HEK293T (cell line): ENCODE measurements at regions not wholly inside any gene's neighbourhood (a gene's known extent, or its start where the extent isn't known, plus 50 kb on each side); places are given as distances from the start of the nearest gene placed in this dataset.

Experiments used
- BHLHE40 ChIP-seq: fragments of 450-650 bp; IDR thresholded peaks from 2 replicates; pipeline ENCODE4 v1.6.1; 2016; ENCODE audit warnings: mild to moderate bottlenecking, moderate library complexity, borderline replicate concordance
- CTBP1 ChIP-seq: fragments of 450-650 bp; IDR thresholded peaks from 2 replicates; pipeline ENCODE4 v1.6.1; 2016; ENCODE audit warnings: borderline replicate concordance
- ELF4 ChIP-seq: fragments of 450-650 bp; IDR thresholded peaks from 2 replicates; pipeline ENCODE4 v1.6.1; 2017; ENCODE audit warnings: antibody characterized with exemption
- FOXA1 ChIP-seq: fragments of 450-650 bp; IDR thresholded peaks from 2 replicates; pipeline ENCODE4 v1.6.1; 2016; ENCODE audit warnings: mild to moderate bottlenecking
- FOXK2 ChIP-seq: fragments of 450-650 bp; IDR thresholded peaks from 2 replicates; pipeline ENCODE4 v1.6.1; 2016; ENCODE audit warnings: mild to moderate bottlenecking
- FOXM1 ChIP-seq: fragments of 450-650 bp; IDR thresholded peaks from 2 replicates; pipeline ENCODE4 v1.6.1; 2017; ENCODE audit warnings: mild to moderate bottlenecking, borderline replicate concordance
- HDGF ChIP-seq: fragments of 450-650 bp; IDR thresholded peaks from 2 replicates; pipeline ENCODE4 v1.6.1; 2017; ENCODE audit warnings: antibody characterized with exemption, borderline replicate concordance
- LEF1 ChIP-seq: fragments of 450-650 bp; IDR thresholded peaks from 2 replicates; pipeline ENCODE4 v1.6.1; 2017; ENCODE audit warnings: mild to moderate bottlenecking, borderline replicate concordance
- NFRKB ChIP-seq: fragments of 450-650 bp; IDR thresholded peaks from 2 replicates; pipeline ENCODE4 v1.6.1; 2016; ENCODE audit warnings: mild to moderate bottlenecking, moderate library complexity
- PKNOX1 ChIP-seq: fragments of 450-650 bp; IDR thresholded peaks from 2 replicates; pipeline ENCODE4 v1.6.1; 2016
- SP1 ChIP-seq: fragments of 450-650 bp; IDR thresholded peaks from 2 replicates; pipeline ENCODE4 v1.6.1; 2017
- SUZ12 ChIP-seq: fragments of 450-650 bp; IDR thresholded peaks from 2 replicates; pipeline ENCODE4 v1.6.1; 2016; ENCODE audit warnings: mild to moderate bottlenecking
- TARDBP ChIP-seq: fragments of 450-650 bp; IDR thresholded peaks from 2 replicates; pipeline ENCODE4 v1.6.1; 2016
- ZNF384 ChIP-seq: fragments of 450-650 bp; IDR thresholded peaks from 2 replicates; pipeline ENCODE4 v1.6.1; 2016

- TF ChIP-seq HDGF (no peak), SP1 (no peak), SUZ12 (no peak), BHLHE40 (no peak), CTBP1 (no peak), FOXK2 (no peak), NFRKB (no peak), TARDBP (no peak), LEF1 (no peak), FOXM1 (no peak), ZNF384 (no peak), ELF4 (no peak), PKNOX1 (no peak), FOXA1 (no peak)
These were observed 66.8 kb upstream of the SPANXN2 start for GRCh38 chrX:143787341-143787740.
